HG02642 (cell line): ENCODE measurements at regions not wholly inside any gene's neighbourhood (a gene's known extent, or its start where the extent isn't known, plus 50 kb on each side); places are given as distances from the start of the nearest gene placed in this dataset.

Experiments used
- ATAC-seq: cut with Tn5 transposase; IDR thresholded peaks from one replicate; pipeline ENCODE4 v1.9.1; 2021; ENCODE audit warnings: mild to moderate bottlenecking; ENCODE audit not compliant: unreplicated experiment, poor library complexity

DNA sequence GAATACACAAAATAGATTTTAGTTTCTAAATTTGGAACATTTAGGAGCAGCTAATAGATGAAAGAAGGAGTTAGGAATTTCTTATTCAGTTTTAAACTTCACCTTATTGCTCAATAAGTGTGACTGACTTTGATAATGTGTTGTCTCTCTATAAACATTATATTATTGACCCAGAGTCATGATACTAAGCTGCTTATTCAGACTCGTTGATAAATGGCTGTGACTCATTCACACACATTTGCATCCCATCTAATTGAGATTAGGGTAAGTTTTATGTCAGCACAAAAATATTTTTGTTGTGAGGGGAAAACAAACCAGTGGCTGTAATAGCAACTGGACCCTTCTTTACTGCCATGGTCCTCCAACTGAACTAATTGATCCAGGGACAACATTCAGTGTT, 137.6 kb downstream of the GOLIM4 start:
- no peak for ATAC-seq

GRCh38 chr3:167952969-167953368, 142.8 kb downstream of the GOLIM4 start:
- ATAC-seq, result no peak

GRCh38 chr3:167950212-167950611, 145.5 kb downstream of the GOLIM4 start:
- no peak for ATAC-seq

GRCh38 chr3:167941234-167941995, 154.3 kb downstream of the GOLIM4 start:
- ATAC-seq, result no peak

DNA sequence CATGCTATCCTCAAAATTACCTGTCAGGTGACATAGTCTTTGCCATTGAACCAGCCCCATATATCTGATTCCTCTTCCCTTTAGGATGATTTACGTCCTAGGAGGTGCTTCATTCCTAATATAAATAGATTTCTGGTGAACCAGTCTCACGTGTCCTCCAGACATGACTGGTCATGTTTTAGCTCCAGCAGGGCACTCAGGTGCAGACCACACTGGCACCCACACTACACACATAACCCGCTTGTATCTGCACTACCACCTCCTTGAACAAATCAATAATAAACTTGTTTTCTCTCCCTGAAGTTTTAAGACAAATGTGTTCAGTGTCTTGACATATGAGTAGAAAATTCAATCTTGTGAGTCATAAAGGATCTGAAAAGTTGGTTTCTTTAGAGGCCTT, 155.5 kb downstream of the GOLIM4 start:
- ATAC-seq, result no peak

- no peak for ATAC-seq
Measured at GRCh38 chr3:167938516-167938915, 157.2 kb downstream of the GOLIM4 start.

DNA sequence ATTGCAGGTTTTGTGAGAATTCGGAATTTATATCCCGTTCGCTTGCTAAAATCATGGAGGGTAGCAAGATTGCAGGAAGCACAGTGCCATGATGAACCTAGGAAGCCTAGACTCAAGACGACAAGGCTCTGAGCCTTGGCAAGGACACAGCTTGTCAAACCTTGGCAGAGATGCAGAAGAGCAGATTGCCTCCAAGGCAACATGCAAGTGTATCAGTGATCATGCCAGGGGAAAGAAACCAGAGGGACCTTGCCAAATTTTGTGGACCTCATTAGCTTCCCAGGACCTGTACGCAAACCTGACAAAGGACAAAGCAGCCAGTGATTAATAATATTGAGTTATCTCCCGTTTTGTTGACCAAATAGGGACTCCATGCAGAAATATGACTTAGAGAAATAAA, 159.7 kb downstream of the GOLIM4 start:
- no peak for ATAC-seq

GRCh38 chr3:167930453-167930852, 165.3 kb downstream of the GOLIM4 start:
- ATAC-seq, result no peak

GRCh38 chr3:167929968-167930367, 165.8 kb downstream of the GOLIM4 start:
- no peak for ATAC-seq

- ATAC-seq, result no peak
Measured at GRCh38 chr3:167928381-167928780, 167.3 kb downstream of the GOLIM4 start.

- ATAC-seq, result no peak
Measured at GRCh38 chr3:167920747-167921146, 175.0 kb downstream of the GOLIM4 start.

GRCh38 chr3:167919590-167919989, 176.1 kb downstream of the GOLIM4 start:
- ATAC-seq, result no peak

GRCh38 chr3:167918686-167919085, 177.0 kb downstream of the GOLIM4 start:
- ATAC-seq, result no peak

GRCh38 chr3:167918008-167918596, 177.6 kb downstream of the GOLIM4 start:
- ATAC-seq, result no peak

DNA sequence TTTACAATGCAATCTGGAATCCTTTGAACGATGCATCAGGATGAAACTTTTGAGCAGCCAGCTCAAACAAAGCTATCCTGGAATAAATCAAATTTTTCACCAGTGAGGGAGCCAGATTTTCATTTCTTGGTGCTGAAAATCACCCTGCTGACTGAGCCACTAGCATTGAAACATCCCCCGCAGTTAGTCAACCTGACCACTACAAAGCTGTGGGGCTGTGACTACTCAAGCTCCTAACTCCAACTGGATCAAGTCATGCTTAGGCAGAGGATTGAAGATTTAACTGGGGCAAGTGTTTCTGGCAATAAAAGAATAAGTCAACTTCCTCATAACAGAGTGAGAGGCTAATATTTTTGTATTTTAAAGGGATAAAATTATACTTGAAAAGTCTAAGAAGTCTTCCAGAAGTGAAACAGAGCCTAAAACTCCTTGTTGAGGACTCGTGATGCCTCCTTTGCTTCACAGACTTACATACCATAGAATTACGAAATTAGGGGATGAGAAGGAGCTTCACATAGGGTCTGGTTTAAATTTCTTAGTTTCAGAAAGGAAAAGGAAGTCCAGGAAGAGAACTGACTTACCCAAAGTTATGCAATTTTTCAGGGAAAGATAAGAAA, 177.8 kb downstream of the SERPINI1 start:
- ATAC-seq, result no peak

- ATAC-seq, result no peak
Measured at GRCh38 chr3:167909952-167910351, 174.4 kb downstream of the SERPINI1 start.

DNA sequence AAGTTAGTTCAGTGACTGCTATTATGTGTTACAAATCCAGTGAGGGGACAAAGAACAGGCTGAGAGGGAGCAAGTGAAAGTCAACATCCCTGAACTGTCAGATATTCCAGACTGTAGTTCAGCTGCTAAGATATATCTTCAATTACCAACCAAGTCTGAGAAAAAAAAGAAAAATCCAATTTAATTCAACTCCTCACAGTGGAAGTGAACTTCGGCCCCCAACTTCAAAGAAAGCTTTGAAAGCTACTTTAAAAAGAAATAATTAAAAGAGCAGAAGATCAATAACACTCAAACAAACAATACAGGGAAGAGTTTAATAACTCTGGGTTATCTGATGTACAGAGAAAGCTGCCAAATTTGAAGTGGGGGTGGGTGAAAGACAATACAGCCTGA, 174.0 kb downstream of the SERPINI1 start:
- ATAC-seq, result no peak

DNA sequence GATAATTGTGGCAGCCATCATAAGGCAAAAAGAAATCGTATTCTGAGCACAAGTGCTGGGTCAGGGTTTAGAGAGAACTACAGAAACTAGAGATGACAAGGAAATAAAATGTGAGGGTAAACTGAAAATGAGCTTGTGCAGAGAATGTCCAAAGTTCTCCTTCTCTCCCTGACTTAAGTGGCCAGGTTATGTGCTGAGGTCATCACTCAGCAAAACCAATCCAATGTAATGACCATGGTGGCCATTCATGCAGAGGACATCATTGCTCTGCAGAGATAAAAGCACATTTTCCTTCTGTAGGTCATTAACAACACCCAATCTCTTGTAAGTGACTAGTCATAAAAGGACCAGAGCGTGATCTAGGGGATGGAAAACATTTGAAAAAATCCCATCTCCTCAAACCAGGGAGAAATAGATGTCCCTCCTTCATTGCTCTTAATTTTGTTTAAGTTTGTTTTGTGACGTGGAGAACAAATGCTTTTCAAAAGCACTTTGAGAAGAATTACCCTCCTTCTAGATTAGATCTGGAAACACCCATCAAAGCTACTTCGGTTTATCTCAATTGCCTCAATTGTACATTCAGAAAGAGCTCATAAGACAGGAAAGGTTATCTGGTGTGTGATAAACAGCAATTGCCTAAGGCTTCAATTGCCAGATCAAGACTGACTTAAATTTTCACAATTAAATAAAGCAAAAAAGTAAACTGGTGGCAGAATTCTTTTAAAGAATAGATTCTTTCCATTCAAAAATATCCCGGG, 173.4 kb downstream of the SERPINI1 start:
- ATAC-seq, result no peak

DNA sequence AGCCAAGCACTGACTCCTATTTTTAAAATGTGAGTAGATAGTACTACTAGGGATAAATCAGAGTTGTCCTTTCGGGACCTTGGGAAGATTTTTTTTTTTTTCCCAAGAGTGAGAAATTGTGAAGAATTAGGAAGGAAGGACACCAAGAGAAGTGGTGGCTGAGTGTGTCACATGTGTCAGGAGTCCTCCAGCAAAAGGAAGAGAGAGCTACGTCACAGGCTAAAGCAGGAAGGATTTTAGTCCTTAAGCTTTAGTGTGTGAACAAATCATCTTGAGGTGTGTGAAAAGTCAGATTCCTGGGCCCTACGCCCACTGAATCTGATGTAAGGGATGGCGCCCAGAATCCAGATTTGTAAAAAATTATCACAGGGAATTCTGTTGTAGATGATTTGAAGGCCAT, 172.7 kb downstream of the SERPINI1 start:
- no peak for ATAC-seq

DNA sequence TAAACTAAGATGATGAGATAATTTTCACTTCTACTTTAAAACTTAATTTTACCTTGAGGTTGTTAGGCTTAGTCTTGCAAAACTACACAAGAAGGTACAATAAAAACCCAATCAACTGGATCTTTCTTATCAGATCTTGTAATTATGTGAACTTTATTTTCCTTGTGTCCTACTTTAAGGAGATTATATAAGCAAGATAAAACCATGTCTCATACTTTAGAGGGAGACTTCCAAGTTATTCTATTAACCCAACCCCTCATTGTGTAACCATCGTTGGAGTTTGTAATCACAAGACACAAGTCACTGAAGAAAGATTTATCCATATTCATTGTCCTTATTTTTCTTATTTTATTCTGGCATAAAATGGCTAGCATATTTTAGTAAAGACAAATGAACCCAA, 165.6 kb downstream of the SERPINI1 start:
- ATAC-seq, result no peak

GRCh38 chr3:167899093-167899492, 163.6 kb downstream of the SERPINI1 start:
- no peak for ATAC-seq
